SH-SY5Y (cell line): ENCODE measurements at regions not wholly inside any gene's neighbourhood (a gene's known extent, or its start where the extent isn't known, plus 50 kb on each side); places are given as distances from the start of the nearest gene placed in this dataset.

Source experiments
- GATA2 ChIP-seq: IDR thresholded peaks from 2 replicates; pipeline ENCODE4 v1.6.1; 2011; ENCODE audit warnings: mild to moderate bottlenecking, low read depth, low read length
- GATA3 ChIP-seq: IDR thresholded peaks from 2 replicates; pipeline ENCODE4 v1.6.1; 2011; ENCODE audit warnings: low read depth, mild to moderate bottlenecking, low read length, moderate library complexity

- no peak for TF ChIP-seq GATA2
- no peak for TF ChIP-seq GATA3
Observed at GRCh38 chr4:180538384-180539057, 1704.7 kb upstream of the TENM3 start.
